ENCODE measurements at regions not wholly inside any gene's neighbourhood (a gene's known extent, or its start where the extent isn't known, plus 50 kb on each side); places are given as distances from the start of the nearest gene placed in this dataset.

DNA sequence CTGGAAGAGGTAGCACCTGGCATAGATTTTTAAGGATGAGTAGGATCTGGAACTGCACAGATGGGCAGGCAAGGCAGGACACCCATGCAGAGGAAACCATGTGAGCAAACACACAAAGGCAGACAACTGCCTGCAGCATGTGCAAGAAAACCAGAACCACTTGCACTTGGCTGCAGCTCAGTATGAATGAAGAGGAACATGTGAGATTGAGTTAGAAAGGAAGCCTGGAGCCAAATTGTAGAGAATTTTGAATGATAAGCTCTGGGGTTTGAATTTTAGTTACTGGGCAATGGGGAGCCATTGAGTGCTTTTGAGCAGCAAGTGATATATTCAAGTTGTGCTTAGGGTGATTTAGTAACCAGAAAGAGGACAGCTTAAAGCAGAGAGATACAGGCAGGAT lies 583.4 kb downstream of the SOX6 start:
- Histone ChIP-seq H3K9me3 (ENCODE audit: insufficient read depth, low read length) (no peaks in the 10 kb centered on the region), H3K4me3 (ENCODE audit: low read length) (no peak overlapping the region), H3K4me2 (ENCODE audit: low read length) (no peak overlapping the region), H3K4me1 (ENCODE audit: low read length) (peaks cover 4% of the 10 kb centered on the region; the same call in 1 of the 2 replicates), H4K20me1 (ENCODE audit: insufficient read depth, low read length) (no peaks in the 10 kb centered on the region), H2AFZ (ENCODE audit: low read depth, low read length) (no peak overlapping the region), H3K36me3 (replicated peaks; ENCODE audit: low read depth, low read length) (no peaks in the 10 kb centered on the region), H3K27me3 (ENCODE audit: low read depth, low read length) (0 out of 2 replicates have a peak, but pooled peaks cover 11% of the 10 kb centered on the region), H3K27ac (ENCODE audit: low read length) (no peak overlapping the region), H3K9ac (ENCODE audit: low read length) (no peak overlapping the region), H3K79me2 (ENCODE audit: low read length) (no peaks in the 10 kb centered on the region)
- TF ChIP-seq, protein P1, sequence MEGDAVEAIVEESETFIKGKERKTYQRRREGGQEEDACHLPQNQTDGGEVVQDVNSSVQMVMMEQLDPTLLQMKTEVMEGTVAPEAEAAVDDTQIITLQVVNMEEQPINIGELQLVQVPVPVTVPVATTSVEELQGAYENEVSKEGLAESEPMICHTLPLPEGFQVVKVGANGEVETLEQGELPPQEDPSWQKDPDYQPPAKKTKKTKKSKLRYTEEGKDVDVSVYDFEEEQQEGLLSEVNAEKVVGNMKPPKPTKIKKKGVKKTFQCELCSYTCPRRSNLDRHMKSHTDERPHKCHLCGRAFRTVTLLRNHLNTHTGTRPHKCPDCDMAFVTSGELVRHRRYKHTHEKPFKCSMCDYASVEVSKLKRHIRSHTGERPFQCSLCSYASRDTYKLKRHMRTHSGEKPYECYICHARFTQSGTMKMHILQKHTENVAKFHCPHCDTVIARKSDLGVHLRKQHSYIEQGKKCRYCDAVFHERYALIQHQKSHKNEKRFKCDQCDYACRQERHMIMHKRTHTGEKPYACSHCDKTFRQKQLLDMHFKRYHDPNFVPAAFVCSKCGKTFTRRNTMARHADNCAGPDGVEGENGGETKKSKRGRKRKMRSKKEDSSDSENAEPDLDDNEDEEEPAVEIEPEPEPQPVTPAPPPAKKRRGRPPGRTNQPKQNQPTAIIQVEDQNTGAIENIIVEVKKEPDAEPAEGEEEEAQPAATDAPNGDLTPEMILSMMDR (IDR thresholded peaks at IDR 0.05; ENCODE audit: low read depth, low read length), result no peak
- no peak for TF ChIP-seq EZH2phosphoT487 (IDR thresholded peaks at IDR 0.05; ENCODE audit: low read depth)

DNA sequence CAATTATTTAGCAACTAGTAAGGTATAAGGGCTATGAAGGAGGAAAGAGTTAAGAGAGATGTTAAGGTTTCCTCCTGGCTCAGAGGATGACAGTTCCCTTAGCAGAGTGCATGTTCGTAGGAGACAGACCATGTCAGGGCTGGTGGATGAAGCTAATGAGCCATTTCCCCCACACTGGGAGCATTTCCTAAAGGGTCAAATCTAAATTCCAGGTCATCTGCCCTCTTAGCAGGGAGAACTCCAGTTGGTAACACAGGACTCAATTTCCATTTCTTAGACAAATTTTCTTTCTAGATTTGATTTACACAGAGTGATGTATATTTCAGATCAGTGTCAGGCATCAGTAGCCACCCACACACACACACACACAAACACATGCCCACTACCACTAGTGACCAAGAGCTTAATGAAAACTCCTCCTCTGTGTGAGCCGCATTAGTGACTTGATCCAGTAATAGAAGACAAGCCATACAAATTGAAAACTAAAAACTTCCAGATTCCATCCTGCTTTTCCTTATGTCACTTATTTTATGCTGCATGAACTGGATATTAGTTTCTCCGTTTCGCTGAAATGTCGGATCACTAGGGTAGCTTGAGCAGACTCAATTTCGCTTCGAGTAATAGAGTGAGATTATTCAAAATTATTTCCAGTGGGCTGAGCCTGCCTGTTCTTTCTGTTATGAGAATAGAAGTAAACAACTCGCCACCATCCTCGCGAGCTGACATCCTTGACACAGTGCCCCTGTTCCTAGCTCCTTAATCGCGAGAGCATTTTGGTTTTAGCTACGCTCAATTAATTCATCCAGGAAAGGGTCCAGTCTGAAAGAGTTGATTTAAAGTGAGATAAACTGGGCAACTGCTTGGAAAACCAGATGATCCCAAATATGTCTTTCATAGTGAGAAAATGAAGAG lies 582.6 kb downstream of the SOX6 start:
- Histone ChIP-seq H3K36me3 (replicated peaks; ENCODE audit: low read depth, low read length) (no peaks in the 10 kb centered on the region), H2AFZ (ENCODE audit: low read depth, low read length) (no peak overlapping the region), H3K79me2 (ENCODE audit: low read length) (no peaks in the 10 kb centered on the region), H3K27me3 (ENCODE audit: low read depth, low read length) (0 out of 2 replicates have a peak, but pooled peaks cover 14% of the 10 kb centered on the region), H3K4me2 (ENCODE audit: low read length) (no peak overlapping the region), H3K4me1 (ENCODE audit: low read length) (peaks cover 4% of the 10 kb centered on the region; the same call in 1 of the 2 replicates), H3K4me3 (ENCODE audit: low read length) (no peak overlapping the region), H3K27ac (ENCODE audit: low read length) (no peak overlapping the region), H3K9ac (ENCODE audit: low read length) (no peak overlapping the region), H4K20me1 (ENCODE audit: insufficient read depth, low read length) (no peaks in the 10 kb centered on the region), H3K9me3 (ENCODE audit: insufficient read depth, low read length) (no peaks in the 10 kb centered on the region)
- TF ChIP-seq, protein P1 (IDR thresholded peaks at IDR 0.05; ENCODE audit: low read depth, low read length), result no peak
- no peak for TF ChIP-seq EZH2phosphoT487 (IDR thresholded peaks at IDR 0.05; ENCODE audit: low read depth)

DNA sequence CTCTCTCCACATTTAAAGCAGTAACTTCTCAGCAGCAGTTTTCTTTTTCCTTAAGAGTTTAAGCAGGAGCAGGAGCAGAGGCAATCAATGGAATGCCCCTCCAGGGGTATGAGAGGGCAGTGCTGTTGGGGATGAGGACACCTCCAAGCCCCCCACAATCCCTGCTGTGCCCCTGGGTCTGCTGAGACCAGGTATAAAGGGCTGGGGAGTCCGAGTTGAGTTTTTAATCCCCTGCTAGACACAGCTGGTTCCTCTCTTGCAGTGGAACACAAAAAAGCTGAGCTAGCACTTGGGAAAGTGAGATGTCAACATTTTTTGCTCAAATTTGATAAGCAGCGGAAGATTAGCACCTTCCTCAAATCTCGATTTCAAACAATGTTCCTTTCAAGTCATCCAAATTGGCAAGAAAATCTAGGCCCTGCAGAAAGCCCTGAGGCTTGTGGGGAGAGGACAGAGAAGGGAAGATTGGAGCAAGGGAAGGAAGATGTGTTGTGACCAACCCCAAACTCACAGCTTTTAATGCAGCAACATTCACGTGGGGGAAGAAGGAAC lies 581.9 kb downstream of the SOX6 start:
- H3K4me3 ChIP-seq (ENCODE audit: low read length), result no peak overlapping the region
- peaks cover 4% of the 10 kb centered on the region; the same call in 1 of the 2 replicates for H3K4me1 ChIP-seq (ENCODE audit: low read length)
- H3K27me3 ChIP-seq (ENCODE audit: low read depth, low read length), result 0 out of 2 replicates have a peak, but pooled peaks cover 14% of the 10 kb centered on the region
- H3K27ac ChIP-seq (ENCODE audit: low read length), result no peak overlapping the region
- no peaks in the 10 kb centered on the region for H3K9me3 ChIP-seq (ENCODE audit: insufficient read depth, low read length)
- no peak overlapping the region for H3K4me2 ChIP-seq (ENCODE audit: low read length)
- no peak overlapping the region for H3K9ac ChIP-seq (ENCODE audit: low read length)
- no peaks in the 10 kb centered on the region for H3K36me3 ChIP-seq (replicated peaks; ENCODE audit: low read depth, low read length)
- TF ChIP-seq, protein P1 (IDR thresholded peaks at IDR 0.05; ENCODE audit: low read depth, low read length), result no peak
- TF ChIP-seq EZH2phosphoT487 (IDR thresholded peaks at IDR 0.05; ENCODE audit: low read depth), result no peak
- no peaks in the 10 kb centered on the region for H3K79me2 ChIP-seq (ENCODE audit: low read length)
- no peaks in the 10 kb centered on the region for H4K20me1 ChIP-seq (ENCODE audit: insufficient read depth, low read length)
- no peak overlapping the region for H2AFZ ChIP-seq (ENCODE audit: low read depth, low read length)

DNA sequence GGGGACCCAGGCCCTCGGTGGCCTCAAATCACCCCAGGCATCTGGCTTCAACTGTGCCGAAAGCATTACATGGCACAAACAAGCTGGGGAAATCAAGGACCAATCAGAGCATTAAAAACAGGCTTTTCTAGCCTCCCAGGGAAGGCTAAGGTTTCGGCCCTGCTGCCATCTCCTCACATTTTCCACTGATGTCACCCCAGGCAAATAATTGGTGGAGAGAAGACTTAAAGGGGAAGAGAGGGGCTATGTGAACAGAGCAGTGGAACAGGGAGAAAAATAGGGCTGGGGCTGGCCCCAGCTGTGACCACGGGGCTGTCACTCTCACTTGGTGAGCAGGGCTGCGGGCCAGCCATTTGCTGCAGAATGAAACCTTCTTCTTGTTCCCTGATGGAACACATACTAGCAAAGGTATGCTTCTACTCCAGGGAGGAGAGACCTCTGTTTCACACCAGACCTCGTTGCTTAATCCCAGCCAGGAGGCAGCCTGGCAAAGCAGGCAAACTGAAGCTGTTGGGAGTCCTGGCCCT lies 581.3 kb downstream of the SOX6 start:
- no peaks in the 10 kb centered on the region for H3K9me3 ChIP-seq (ENCODE audit: insufficient read depth, low read length)
- no peak overlapping the region for H3K4me2 ChIP-seq (ENCODE audit: low read length)
- no peak overlapping the region for H3K4me3 ChIP-seq (ENCODE audit: low read length)
- H3K27me3 ChIP-seq (ENCODE audit: low read depth, low read length), result 0 out of 2 replicates have a peak, but pooled peaks cover 14% of the 10 kb centered on the region
- no peaks in the 10 kb centered on the region for H4K20me1 ChIP-seq (ENCODE audit: insufficient read depth, low read length)
- TF ChIP-seq EZH2phosphoT487 (IDR thresholded peaks at IDR 0.05; ENCODE audit: low read depth), result no peak
- TF ChIP-seq, protein P1 (IDR thresholded peaks at IDR 0.05; ENCODE audit: low read depth, low read length), result no peak
- no peaks in the 10 kb centered on the region for H3K36me3 ChIP-seq (replicated peaks; ENCODE audit: low read depth, low read length)
- no peak overlapping the region for H3K27ac ChIP-seq (ENCODE audit: low read length)
- H3K4me1 ChIP-seq (ENCODE audit: low read length), result peaks cover 4% of the 10 kb centered on the region; the same call in 1 of the 2 replicates
- no peaks in the 10 kb centered on the region for H3K79me2 ChIP-seq (ENCODE audit: low read length)
- H2AFZ ChIP-seq (ENCODE audit: low read depth, low read length), result no peak overlapping the region
- no peak overlapping the region for H3K9ac ChIP-seq (ENCODE audit: low read length)
